Middle frontal gyrus (tissue), 1 donor: ENCODE measurements at regions not wholly inside any gene's neighbourhood (a gene's known extent, or its start where the extent isn't known, plus 50 kb on each side); places are given as distances from the start of the nearest gene placed in this dataset.

Experiments used
- DNase-seq: peaks from one replicate; pipeline ENCODE4 v3.0.0-alpha.2; 2015; ENCODE audit warnings: low spot score; ENCODE audit errors: extremely low spot score

DNA sequence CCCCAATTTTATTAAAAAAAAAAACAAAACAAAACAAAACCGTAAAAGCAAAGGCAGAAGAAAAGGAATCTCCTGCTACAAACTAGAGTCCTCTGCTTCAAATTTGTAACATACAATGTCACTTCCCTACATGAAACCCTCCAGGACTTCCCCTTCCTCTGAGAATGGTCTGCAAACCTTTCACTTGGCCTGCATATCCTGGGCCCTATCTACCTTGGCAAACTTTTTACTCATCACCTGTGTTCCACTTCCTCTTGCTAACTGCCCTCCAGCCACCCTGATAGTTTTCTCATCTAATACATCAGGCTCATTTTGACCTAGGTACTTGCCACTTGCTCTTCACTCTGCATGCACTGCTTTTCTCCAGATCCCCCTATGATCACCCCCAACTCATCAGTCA lies 255.5 kb downstream of the ETAA1 start:
- no peak for DNase-seq

DNA sequence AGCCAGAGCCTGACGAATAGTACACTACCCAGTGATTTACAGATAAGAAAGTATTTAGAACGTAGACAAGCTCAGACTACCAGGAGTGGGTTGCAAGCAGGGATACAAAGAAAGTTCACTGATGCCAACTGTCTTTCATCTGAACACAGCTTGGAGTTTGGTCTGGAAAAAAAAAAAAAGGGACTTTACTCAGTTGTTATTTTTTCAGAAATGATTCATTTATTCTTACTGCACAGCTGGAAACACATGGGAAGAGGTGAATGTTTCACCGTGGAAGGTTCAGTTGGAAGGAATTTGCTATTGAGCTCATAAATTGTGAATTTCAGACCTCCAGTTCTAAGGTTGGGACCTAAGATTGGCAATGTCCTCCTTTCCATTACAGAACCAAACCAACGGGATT lies 259.7 kb downstream of the ETAA1 start:
- no peak for DNase-seq

DNA sequence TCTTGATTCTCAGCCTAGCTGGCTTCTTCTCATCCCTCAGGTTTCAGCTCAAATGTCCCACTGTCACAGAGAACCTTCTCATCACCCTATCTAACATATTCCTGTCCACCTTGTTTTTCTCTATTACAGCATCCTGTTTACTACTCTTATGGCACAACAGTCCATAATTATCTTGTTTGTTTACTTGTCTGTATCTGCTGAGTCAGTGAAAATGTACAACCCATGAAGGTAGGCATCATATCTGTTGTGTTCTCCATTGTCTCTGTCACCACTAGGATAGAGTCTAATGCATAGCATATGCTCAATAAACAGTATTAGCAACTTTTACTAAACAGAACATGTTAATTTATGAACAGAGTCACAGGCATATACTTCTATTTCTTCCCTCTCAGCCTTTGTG lies 261.7 kb downstream of the ETAA1 start:
- no peak for DNase-seq

DNA sequence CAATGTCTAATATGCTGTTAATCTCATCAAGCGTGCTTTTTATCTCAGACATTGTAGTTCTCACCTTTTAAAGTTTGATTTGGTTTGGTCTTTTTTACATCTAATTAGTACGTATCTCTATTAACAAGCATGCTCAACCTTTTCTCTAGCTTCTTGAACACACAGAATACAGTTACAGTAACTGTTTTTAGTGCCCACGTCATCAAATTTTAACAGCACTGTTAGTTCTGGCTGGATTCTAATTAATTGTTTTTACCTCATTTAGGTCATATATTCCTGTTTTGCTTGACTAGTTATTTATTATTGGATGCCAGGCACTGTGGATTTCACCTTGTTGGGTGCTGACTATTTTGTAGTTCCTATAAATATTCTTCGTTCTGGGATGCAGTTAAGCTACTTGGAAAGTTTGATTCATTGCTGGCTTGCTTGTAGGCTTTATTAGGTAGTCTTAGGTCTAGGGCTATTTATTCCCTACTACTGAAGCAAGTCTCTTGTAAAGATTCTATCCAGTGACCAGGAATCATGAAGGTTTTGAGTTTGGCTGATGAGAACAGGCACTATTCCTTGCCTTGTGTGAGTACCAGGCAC lies 263.0 kb downstream of the ETAA1 start:
- no peak for DNase-seq

DNA sequence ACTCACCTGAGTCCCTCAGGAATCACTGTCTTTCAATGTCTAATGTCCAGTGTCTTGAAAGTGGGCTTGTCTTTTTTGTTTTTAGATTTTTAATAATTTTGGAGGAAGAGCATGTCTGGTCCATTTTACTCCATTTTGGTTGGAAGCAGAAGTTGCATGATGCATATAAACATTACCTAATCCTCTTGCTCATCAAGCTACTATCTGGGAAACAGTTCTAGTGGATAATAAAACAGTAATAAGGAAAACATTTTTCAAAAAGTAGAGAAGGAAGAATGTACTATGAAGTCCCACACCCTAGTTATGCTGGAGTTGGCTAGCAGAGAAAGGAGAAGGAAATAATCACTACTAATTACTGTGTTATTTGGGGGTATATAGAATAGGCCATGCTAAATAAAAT lies 263.7 kb downstream of the ETAA1 start:
- no peak for DNase-seq

DNA sequence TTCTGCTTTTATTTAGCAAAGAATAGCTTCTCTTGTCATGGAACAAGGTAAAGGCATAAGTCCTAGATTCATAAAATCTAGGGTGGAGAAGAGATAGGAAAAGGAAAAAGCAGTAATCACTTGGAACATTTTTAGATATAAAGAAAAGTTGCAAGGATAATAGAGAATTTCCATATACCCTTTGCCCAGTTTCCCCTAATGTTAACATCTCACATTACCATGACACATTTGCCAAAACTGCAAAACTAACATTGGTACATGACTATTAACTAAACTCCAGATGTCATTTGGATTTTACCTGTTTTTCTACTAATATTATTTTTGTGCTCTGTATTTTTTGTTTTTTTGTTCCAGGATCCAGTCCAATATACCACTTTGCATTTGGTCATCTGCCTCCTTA lies 265.1 kb downstream of the ETAA1 start:
- DNase-seq, result no peak

DNA sequence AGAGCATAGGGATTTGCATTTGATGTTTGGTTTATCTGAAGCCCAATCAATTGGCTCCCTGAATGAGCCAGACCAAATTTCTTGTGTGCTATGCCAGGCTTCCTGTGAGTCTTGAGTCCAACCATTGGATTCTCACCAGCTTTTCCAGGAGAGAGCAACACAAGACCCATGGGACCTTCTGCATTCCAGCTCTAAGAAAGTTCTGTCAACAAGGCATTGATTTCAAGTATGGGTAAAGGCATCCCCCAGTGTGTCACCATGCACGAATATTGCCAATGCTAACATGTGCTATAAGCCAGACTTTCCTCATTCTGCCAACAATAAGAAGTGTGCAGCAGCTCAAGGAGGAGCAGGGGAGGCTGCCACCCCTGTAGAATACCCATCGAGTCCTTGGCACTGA lies 266.6 kb downstream of the ETAA1 start:
- no peak for DNase-seq

DNA sequence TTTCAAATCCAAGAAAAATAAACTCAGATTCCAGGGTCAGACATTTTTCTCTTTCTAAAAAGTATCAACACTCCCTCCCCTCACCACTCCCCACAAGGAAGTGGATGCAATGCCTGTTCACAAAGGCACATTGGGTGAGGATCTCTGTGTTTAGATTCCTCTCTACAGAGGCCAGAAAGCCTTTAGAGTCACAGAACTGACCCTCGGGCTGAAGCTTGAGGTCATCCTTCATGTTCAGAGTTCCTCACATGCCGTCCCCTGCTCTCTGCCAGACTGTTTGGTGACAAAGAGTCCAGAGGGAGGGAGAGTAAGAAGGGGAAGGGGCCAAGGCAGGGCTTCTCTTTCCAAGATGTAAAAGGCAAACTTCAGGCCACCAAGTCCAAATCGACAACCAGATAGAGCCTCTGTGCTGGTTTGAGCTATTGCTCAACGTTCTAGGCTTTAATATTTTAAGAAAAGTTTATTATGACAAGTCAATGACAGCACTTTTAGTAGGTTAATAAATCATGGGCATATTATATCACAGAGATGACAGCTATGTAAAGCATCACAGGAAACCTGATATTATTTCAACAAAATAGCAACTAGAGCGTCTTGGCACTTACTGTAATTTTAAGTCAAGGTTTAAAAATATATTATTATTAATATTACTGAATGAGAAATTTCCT lies 269.4 kb downstream of the ETAA1 start:
- DNase-seq, result no peak

DNA sequence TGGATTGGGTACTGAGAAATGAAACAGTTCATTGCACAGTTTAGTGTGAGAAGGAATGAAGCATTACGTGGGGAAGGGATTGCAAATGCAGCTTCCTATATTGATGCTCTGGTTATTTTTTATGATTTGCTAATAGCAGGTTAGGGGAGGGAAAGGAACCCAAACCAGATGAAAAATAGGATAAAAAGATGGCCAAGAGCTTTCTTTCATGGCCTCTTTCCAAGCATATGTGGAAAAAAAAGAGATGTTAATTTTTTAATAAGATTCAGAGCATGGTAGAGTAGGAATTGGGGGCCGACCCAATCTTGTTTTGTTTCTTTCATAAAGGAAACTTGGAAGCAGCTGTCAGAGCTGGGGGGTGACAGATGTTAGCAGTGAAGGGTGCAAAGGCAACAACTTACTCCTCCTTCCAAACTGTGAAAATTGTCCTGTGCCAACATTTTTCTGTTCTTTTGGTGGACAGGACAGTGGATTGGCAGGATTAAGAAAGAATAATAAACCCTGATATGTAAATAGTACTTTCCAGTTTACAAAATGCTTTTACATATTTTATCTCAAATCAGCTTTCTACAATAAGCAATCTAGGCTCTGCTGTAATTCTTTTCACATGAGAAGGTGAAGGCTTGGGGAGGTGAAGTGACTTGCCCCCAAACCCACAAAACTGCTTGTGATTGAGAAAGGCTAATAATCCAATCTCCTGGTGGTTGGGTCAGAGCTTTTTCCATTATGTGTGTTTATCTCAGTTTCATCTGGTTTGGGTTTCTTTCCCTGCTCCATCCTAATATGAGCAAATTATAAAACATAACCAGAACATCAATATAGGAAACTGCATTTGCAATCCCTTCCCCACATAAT lies 270.1 kb downstream of the ETAA1 start:
- DNase-seq, result no peak

DNA sequence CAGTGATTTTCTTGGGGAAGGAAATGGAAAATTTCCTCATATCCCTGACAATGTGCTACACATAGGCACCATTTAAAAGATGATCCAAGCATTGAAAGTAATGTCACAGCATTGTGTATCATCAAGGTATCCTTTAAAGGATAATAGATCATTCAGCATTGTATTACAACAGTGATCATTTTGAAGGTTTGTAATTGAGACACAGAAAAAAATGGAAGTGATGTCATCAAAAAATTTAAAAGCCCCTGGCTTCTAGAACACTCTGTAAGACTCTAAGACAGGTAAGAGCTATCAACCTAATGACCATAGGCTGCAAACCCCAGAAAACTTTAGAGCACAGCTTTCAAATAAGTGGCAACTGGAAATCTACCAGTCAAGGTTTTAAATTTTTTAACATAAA lies 271.4 kb downstream of the ETAA1 start:
- no peak for DNase-seq

DNA sequence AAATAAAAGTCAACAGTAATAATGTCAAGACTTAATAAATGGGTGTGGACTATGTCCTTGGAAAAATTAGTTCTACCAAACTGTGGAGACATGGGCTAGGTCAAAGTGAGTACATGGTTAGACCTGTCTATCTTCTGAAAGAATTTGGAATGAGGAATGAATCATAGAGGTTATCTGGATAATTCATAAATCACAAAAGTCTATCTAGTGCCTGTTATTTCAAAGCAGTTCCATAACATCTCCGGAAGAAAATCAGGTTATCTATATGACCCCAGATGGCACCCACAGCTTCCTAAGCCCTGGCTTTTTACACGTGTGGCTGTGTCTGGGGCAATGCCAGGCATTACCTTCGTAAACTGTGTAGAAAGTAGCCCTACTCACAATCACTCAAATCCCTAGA lies 272.0 kb downstream of the ETAA1 start:
- DNase-seq, result no peak

DNA sequence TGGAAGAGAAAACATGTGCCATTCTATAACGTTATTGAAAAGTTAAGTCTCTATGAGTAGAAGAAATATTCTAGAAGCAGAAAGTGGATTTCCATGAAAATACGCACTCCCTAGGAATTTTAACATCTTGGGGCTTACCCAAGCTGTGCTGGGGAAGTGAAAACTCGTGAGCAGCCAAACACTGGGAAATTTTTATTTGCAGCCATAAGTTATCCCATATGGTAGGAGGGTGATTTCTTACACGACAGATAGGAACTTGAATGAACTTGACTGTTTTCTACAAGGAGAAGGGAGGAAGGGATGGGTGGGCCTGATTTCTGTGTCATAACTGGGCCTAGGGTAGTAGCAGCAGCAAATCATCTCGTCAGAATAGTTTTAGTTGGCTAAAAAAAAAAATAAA lies 272.6 kb downstream of the ETAA1 start:
- DNase-seq, result no peak

DNA sequence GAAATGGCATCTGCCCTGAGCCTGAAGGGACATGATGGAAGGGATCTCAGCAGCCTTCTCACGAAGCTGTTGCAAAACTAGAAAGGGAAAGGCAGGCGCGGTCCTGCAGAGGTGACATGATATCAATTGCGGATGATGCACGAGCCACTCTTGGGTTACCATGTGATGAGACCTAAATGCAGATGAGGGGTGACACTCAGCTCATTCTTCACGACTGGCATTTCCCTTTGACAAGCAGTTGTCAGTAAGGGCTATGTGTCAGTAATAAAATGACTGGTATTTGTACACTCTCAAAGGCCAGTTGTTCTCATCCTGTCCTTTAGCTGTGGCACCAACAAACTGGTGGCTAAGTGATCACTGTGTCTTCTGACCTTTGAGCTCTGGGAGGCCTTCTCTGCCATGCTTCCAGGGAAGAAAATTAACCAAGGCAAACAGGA lies 273.6 kb downstream of the ETAA1 start:
- DNase-seq, result no peak

DNA sequence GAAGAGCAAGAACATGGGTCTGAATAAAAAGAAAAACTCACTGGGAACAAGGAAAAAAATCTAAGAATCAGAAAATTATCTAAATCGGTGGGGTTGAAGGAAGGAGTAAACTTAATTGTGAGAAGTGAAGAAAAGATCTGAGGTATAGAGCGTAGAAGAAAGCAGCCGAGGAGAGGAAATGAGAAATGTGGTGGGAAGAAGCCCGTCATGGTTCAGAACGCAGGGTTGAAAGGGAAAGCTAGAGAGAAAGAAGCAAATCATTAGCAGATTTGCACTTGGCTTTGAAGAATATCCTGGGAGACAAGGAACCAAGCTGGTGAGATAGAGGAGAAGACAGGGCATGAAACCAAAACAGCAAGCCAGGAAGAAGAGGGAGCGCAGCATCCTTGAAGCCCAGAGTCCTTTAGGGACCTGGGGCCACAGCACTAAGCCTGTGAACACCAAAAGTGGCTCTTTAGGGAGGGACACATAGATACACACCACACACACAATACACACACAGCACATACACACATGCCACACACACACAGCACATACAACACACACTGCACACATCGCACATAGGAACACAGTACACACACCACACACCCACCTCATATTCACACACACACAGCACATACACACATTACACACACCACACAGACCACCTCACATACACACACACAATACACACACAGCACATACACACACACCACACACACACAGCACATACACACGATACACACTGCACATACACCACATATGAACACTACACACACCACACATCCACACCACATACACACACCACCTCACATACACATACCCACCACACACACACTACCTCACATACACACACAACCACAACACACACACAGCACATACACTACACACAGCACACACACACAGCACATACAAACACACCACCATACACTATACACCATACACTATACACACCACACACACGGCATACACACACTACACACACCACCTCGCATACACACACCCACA lies 274.6 kb downstream of the ETAA1 start:
- no peak for DNase-seq

DNA sequence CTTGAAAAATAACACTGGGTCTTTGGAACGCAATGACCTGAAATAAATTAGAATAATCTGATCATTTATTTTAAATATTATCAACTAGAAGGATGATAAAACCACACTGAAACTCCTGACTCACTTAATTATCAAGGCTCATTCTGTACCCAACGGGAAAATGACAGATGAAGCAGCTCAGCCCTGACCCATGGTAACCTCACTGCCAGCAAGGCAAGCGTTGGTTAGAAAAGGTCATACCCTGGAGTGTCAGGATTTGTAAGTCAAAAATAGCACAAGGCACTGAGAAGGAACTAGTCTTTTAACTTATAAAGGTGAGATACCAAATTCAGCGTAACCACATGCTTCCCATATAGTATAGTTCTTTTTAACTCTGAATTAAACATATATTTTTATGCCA lies 277.5 kb downstream of the ETAA1 start:
- no peak for DNase-seq

DNA sequence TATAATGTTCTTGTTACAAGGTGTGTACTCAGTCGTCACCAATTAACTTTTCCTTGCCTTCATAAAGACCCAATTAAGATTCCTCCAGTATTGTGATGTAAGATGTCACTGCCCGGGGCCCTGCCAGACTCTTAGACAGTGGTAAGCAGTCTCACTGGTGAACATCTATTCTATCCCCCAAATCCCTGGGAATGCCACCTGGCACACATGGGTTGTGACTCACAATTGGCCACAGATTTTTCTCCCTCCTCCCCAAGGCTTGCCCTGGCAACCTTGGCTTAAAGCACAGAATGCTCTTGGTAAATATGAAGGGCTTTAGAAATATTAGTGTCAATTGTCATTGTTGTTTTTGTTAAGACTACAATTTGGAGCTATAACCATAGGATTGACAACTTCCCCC lies 287.9 kb downstream of the ETAA1 start:
- no peak for DNase-seq

DNA sequence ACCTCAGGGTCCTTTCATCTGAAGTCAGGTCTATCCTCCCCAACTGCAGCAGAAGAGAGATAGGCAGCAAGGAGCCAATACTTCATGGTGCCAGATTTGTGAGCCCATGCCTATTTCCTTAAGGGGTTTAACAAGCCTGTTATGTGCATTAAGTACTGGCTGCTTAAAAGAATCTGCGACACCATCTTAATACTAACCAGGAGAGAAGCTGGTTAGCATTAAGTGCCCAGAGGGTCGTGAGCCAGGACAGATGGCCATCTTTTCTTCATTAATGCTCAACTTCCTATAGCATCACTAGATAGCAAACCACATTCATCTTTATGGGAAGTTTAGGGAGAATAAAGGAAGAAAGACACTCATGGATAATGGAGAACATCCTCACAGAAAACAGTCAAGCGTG lies 289.1 kb downstream of the ETAA1 start:
- DNase-seq, result no peak

DNA sequence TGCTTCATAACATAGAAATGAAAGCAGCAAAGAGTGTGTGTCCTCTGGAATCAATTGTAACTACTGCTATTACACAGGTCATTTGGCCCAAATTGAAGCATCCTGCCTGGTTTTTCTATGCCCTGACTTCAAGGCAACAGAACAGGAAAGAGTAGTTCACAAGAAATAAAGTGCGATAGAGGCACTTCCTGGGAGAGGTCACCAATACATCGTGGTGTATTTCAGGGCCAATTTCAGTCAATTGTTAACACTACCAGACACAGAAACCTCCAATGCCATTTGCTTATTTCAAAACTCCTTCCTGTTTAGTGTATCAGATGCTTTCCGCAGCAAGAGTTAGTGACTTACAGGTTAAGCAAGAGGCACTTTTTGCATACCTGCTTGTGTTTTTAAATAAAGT lies 292.1 kb downstream of the ETAA1 start:
- DNase-seq, result no peak

DNA sequence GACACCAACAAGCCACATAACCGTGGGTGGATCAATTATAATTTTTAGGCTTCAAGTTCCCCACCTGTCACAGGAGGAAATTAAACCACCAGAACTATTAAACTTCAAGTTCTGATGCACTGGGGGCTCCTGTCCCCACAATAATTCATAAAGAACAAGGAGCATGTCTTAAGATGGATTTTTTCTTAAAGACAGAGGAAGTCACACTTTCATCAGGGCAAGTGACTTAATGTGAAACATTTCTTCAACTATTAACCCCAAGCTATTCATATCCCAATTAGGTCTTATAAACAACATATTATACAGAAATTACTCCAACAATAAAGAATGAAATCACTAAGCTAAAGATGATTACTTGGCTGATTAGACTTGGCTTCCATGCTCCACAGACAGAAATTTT lies 292.5 kb downstream of the ETAA1 start:
- DNase-seq, result no peak

DNA sequence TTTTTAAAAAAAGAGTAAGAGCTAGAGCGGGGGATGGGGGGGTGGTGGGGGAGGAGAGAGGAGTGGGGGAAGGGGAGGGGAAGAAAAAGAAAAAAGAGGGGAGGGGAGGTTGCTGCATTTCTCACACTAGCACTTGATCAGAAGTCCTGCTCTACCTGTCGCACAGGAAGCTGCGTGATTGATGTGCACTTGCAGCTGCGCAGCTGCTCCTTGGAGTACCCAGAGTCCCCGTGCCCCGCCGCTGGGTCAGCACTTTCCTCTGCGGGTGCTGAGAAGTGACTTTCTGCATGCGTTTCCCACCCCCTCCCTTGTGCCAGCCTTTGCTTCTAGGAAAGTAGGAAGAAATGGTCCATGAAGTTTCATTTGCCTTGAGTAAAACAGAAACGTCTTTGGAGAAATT lies 297.3 kb downstream of the ETAA1 start:
- DNase-seq, result no peak

DNA sequence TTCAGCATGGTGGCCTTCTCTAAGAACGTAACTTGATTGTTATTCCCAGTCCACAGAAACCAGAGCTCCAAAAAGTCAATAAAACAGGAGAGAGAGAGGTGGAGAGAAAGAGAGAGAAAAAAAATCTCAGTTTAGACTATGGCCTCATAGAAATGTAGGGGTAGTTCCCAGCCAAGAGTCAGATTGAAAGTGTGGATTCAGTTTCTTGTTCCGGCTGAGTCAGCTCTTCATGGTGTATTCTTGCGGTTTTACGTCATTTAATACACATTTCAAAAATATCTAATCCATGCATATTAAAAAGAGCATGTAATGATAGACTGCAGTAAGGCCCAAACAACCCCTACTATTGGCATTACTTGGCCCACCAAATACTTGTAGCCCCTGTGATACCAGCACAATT lies 303.9 kb downstream of the ETAA1 start:
- DNase-seq, result no peak
